Bone marrow (tissue), 2 donors: ENCODE measurements at regions not wholly inside any gene's neighbourhood (a gene's known extent, or its start where the extent isn't known, plus 50 kb on each side); places are given as distances from the start of the nearest gene placed in this dataset.
A peak's percentile ranks its signal among the peaks of the same experiment; 100 is the strongest.
"Not testable (repeated sequence)": the region's sequence is repeated elsewhere in the genome, so short reads cannot be mapped to it uniquely, and the experiment has no call there.

Experiments used
- DNase-seq, 2 donors: peaks; one replicate each; lab custom pipeline; 2025; lab: John Stamatoyannopoulos, UW

DNA sequence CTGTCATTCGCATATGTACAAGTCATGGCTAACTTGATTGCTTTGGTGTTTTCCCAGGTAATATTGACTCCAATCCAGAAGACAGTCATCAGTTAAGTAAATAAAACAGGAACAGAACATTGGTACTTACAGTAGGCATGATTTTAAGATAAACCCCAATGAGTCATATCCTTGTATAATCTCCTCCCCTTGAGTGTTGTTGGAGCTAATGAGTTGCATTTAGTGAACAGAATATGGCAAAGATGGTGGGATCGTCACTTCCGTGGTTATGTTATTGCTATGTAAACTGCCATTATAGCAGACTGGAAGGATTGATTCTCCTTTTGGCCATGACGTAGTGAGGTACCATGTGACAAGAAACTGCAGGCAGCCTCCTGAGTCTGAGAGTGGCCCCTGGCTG, 102.2 kb downstream of the TMX1 start:
- no peak for DNase-seq

- no peak for DNase-seq
These were observed 112.0 kb downstream of the TMX1 start for GRCh38 chr14:51351997-51352396.

DNA sequence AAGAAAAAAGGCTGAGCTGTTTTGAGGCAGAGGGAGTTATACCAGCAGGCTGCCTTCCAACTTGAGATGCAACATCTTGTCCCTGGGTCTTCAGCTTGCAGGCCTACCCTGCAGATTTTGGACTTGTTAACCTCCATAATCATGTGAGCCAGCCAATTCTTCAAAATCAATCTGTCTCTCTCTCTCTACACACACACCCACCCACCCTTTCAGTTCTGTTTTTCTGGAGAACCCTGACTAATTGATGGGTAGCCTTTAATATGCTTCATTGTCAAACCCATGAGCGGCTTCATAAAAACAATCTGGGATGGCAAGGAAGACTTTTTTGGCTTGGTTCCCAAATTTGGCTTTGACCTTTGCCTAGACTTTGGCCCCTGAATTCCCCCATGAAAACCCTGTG, 113.9 kb downstream of the TMX1 start:
- DNase-seq = no peak

- no peak for DNase-seq
These were observed 114.8 kb downstream of the TMX1 start for GRCh38 chr14:51354846-51355245.

- DNase-seq = no peak
These were observed 116.3 kb downstream of the TMX1 start for GRCh38 chr14:51356381-51356780.

GRCh38 chr14:51357250-51357649, 117.2 kb downstream of the TMX1 start:
- DNase-seq = no peak

GRCh38 chr14:51360592-51360991, 120.5 kb downstream of the TMX1 start:
- DNase-seq = no peak

DNA sequence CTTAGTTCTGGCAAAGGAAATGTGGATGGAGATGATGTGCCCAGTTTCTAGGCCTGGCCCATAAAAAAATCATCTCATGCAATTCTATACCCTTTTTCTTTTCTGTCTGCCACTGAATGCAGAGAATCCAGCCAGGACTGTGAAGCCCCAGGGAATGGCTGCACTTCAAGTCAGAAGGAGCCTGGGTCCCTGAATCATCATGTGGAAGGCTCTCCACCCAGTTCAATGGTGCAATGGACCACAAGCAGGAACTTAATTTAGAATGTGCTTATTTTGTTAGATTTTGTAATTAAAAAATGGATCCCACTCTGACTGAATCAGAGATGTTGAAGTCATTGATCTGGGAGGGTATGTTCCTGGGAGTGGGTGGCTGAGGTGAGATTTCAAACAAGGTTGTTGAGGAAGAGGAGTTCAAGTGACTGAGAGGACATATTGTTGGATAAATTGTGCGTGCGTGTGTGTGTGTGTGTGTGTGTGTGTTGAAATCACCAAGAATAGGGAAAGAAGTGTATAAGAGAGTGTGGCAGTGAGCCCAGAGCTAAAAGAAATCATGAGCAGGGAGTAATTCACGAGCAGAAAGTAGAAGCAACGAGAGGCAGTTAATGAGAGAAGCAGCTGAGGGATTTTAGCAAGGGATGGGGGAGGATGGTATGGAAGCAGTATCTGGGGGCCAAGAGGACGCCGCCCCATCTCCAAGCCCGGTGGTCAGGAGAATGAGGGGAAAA, 125.4 kb downstream of the TMX1 start:
- DNase-seq = no peak

DNA sequence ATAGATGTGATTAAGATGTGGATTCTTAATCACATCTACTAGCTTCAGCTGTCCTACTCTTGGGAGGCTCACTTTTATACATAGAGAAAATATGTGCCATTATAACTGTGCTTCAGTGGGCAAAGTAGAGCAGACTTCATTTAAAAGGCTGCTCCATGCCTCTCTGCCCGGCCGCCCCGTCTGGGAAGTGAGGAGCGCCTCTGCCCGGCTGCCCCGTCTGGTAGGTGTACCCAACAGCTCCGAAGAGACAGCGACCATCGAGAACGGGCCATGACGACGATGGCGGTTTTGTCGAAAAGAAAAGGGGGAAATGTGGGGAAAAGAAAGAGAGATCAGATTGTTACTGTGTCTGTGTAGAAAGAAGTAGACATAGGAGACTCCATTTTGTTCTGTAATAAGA, 126.4 kb downstream of the TMX1 start:
- DNase-seq = not testable (repeated sequence)

DNA sequence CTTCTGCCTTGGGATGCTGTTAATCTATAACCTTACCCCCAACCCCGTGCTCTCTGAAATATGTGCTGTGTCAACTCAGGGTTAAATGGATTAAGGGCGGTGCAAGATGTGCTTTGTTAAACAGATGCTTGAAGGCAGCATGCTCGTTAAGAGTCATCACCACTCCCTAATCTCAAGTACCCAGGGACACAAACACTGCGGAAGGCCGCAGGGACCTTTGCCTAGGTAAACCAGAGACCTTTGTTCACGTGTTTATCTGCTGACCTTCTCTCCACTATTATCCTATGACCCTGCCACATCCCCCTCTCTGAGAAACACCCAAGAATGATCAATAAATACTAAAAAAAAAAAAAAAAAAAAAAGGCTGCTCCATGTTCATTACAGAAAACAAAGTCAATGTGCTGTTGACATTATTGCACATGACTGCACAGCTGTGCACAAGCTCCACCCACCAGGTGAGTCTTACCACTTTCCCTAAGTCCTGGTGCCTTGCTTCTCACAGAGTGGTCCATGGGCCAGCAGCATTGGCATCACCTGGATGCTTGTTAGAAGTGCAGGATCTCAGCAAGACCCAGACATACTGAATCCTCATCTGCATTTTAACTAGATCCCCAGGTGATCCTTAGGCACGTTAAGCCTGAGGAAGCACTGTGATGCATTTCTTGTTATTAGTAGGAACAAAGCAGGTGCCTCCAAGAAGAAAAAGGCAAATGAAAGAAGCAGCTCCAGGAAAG, 127.0 kb downstream of the TMX1 start:
- not testable (repeated sequence) for DNase-seq

- no peak for DNase-seq
These were observed 127.5 kb downstream of the TMX1 start for GRCh38 chr14:51367600-51367931.

GRCh38 chr14:51368721-51369163, 128.7 kb downstream of the TMX1 start:
- DNase-seq = no peak

DNA sequence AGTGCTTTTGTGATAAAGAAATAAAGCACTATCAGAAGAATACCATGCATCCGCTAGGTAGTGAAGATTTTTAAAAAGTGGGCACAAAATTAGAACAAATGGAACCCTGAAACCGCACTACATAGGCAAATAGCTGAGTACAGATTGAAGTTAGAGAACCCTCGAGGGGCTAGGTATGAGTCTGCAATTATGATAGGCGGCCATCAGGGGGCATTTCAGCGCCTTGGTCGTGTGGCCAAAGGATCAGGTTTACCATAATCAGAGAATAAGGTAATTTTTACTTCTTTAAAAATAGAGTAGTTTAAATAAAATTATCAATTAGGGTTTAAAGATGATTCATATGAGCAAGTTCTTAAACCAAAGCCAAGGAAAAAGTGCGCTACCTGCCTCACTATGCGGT, 129.8 kb downstream of the TMX1 start:
- DNase-seq = peak in 1 of 2 donors; percentile 1

GRCh38 chr14:51370758-51371386, 130.8 kb downstream of the TMX1 start:
- DNase-seq = no peak

DNA sequence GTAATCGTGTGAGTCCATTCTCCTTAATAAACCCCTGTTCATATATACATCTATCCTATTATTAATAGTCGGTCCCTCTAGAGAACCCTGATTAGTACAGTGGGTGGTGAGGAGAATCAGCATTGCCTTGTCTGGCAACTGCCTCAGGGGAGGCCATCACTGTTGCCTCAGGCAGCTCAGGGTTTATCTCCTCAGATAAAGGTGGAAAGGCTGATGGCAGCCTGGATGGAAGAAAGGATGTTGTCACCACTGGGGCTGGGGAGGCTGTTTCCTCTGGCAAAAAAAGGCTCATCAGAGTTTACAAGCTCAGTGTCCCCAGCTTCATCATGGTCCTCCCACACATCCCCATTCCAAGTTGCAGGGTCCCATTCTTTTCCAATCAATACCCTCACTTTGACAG, 137.1 kb downstream of the TMX1 start:
- DNase-seq = not testable (repeated sequence)

- DNase-seq = no peak
These were observed 142.5 kb downstream of the TMX1 start for GRCh38 chr14:51382506-51382905.

- no peak for DNase-seq
These were observed 146.4 kb downstream of the TMX1 start for GRCh38 chr14:51386411-51386810.

DNA sequence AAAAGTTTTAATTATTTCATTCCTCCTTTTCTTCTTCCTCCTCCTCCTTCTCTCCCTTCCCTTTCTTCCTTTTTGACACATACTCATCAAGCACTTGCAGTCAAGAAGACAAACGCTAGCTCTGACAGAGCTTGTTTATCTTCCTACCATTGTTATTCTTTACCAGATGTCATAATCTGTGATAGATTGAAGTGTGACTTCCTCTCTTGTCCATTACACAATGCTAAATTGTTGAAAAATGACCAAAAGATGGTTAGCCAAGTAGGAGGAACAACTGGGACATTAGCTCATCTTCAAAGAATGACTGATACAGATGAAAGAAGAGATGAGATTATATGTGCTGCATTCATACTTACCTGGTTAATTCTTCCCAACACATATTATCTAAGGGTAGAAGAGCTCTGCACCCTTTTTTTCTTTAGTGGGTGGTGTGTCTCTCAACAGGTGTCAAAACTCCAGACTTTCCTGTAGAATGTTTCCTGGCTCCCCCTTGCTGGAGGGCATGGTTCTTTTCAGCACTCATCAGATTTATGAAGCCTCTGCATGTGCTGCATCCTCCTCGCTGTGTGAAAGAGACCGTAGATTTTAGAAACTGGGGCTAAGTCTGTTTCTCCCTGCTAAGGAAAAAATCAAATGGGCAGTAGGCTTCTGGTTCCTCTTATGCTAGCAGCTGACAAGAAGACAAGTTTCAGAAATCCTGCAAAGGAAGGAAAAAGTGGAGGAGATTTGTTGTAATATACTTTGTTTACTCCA, 147.1 kb downstream of the TMX1 start:
- DNase-seq = no peak

GRCh38 chr14:51392416-51392815, 152.4 kb downstream of the TMX1 start:
- DNase-seq = no peak

- DNase-seq = no peak
These were observed 154.3 kb downstream of the TMX1 start for GRCh38 chr14:51394384-51394783.

DNA sequence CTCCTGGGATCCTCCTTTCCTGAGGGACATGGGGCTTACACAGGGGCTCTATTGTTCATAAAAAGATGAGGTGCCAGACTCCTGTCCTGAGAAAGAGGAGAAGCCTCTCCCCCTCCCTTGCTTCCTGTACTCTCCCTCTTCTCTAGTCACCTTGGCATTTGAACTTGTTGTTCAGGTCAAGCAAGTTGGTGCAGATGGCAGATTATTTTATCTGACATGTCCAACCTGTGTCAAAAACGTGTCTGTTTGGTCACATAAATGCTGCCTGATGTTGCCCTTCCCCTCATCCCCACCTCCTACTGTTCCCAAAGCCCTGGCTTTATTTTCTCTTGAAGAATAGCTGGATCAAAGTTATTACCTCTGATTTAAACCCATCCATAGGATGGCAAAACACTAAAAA, 154.8 kb downstream of the TMX1 start:
- DNase-seq = no peak

DNA sequence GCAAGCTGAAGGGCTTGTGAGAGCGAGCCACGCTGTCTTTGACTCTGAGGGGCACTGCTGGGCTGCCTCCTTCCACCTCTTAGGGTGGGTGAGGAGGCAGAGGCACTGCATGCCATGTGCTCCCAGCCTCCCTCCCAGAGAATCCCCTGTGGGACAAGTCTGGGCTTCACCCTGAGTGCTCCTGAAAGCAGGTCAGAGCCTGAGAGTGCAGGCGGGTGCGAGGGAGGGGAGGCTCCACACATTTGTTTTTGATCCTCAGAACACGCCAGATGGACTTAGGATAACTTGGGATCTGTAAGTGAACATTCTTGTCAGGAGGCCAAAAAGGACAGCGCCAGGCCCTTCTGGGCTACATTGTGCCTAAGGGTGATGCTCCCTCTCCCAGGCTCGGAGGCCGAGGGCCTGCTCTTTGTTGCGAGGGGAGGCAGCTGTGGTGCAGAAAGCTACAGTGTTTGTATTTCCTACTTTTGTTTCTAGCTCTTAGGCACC, 155.4 kb downstream of the TMX1 start:
- no peak for DNase-seq
